Peyer's patch (tissue), 4 donors: ENCODE measurements at regions not wholly inside any gene's neighbourhood (a gene's known extent, or its start where the extent isn't known, plus 50 kb on each side); places are given as distances from the start of the nearest gene placed in this dataset.

Source experiments
- CTCF ChIP-seq, 6 experiments: fragments of 450-650 bp in 4 of 6; fragments of 200-600 bp in 2 of 6; sonication (generic) in 1 of 6; IDR thresholded peaks; one replicate each; pipeline ENCODE4 v1.5.1; 2017 to 2019; ENCODE audit warnings: antibody characterized with exemption in 6 of 6, mild to moderate bottlenecking in 3 of 6, moderate library complexity in 1 of 6
- POLR2A ChIP-seq, 2 donors: fragments of 450-650 bp; IDR thresholded peaks; one replicate each; pipeline ENCODE4 v1.5.1; 2017; ENCODE audit warnings: antibody characterized with exemption in 2 of 2, mild to moderate bottlenecking in 2 of 2, moderate library complexity in 2 of 2

- TF ChIP-seq CTCF (IDR thresholded peaks at IDR 0.05), result no peak
- no peak for TF ChIP-seq POLR2A (IDR thresholded peaks at IDR 0.05)
Measured at GRCh38 chr4:101643186-101643837, 147.2 kb upstream of the BANK1 start.
